RWPE2 (cell line): ENCODE measurements at regions not wholly inside any gene's neighbourhood (a gene's known extent, or its start where the extent isn't known, plus 50 kb on each side); places are given as distances from the start of the nearest gene placed in this dataset.

Experiments used
- ATAC-seq: fragments of 200-7000 bp; cut with Tn5 transposase; 3 replicates; pipeline ENCODE4 v1.9.1; 2021; ENCODE audit warnings: low read depth
- DNase-seq: peaks from one replicate; pipeline ENCODE4 v3.0.0-alpha.2; 2020; ENCODE audit warnings: low spot score
- H3K27ac ChIP-seq: fragments of 450-650 bp; 2 replicates; pipeline ENCODE4 v1.5.1; 2017; ENCODE audit warnings: mild to moderate bottlenecking; ENCODE audit not compliant: poor library complexity, severe bottlenecking
- H3K27me3 ChIP-seq: fragments of 250-450 bp; sonication (Bioruptor Pico); 2 replicates; pipeline ENCODE4 v1.5.1; 2021; ENCODE audit warnings: mild to moderate bottlenecking, moderate library complexity; ENCODE audit not compliant: insufficient read depth, poor library complexity, severe bottlenecking
- H3K36me3 ChIP-seq: fragments of 250-450 bp; sonication (Bioruptor Pico); 2 replicates; pipeline ENCODE4 v1.5.1; 2020; ENCODE audit warnings: low read depth, mild to moderate bottlenecking, moderate library complexity
- H3K4me1 ChIP-seq: fragments of 250-450 bp; sonication (Bioruptor Pico); 2 replicates; pipeline ENCODE4 v1.5.1; 2021; ENCODE audit warnings: mild to moderate bottlenecking, moderate library complexity; ENCODE audit not compliant: insufficient read depth, poor library complexity, severe bottlenecking
- H3K4me3 ChIP-seq: fragments of 250-450 bp; sonication (Bioruptor Pico); 2 replicates; pipeline ENCODE4 v1.5.1; 2021; ENCODE audit warnings: mild to moderate bottlenecking, moderate library complexity; ENCODE audit not compliant: severe bottlenecking
- H3K9me3 ChIP-seq: fragments of 250-450 bp; sonication (Bioruptor Pico); 2 replicates; pipeline ENCODE4 v1.5.1; 2021; ENCODE audit warnings: mild to moderate bottlenecking, moderate library complexity; ENCODE audit not compliant: severe bottlenecking
- TF ChIP-seq, protein P1 (sequence below): fragments of 450-650 bp; IDR thresholded peaks from one replicate; pipeline ENCODE4 v1.5.1; 2017; ENCODE audit warnings: mild to moderate bottlenecking, moderate library complexity; ENCODE audit not compliant: poor library complexity, severe bottlenecking

DNA sequence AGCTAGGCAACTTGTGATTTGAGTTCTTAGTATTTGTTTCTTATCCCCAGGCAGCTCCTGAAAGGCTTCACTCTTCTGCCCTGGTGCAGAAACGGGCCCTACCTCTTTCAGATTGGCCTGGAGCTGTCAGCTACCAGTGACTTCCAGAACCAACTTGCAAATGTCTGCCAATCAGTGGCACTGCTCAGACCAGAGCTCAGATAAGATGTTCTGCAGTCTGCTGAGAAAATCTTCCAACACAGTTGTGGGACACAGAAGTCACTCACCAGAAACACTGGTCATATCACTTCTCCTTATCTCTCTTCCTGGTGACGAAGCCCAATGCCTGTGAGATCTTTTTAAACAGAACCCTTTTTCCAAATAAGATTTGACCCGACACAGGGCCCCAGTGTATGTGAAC, 81.9 kb upstream of the DUSP5 start:
- TF ChIP-seq, protein P1, sequence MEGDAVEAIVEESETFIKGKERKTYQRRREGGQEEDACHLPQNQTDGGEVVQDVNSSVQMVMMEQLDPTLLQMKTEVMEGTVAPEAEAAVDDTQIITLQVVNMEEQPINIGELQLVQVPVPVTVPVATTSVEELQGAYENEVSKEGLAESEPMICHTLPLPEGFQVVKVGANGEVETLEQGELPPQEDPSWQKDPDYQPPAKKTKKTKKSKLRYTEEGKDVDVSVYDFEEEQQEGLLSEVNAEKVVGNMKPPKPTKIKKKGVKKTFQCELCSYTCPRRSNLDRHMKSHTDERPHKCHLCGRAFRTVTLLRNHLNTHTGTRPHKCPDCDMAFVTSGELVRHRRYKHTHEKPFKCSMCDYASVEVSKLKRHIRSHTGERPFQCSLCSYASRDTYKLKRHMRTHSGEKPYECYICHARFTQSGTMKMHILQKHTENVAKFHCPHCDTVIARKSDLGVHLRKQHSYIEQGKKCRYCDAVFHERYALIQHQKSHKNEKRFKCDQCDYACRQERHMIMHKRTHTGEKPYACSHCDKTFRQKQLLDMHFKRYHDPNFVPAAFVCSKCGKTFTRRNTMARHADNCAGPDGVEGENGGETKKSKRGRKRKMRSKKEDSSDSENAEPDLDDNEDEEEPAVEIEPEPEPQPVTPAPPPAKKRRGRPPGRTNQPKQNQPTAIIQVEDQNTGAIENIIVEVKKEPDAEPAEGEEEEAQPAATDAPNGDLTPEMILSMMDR: no peak
- no peak overlapping the region for H3K4me3 ChIP-seq
- peaks cover 63% of the 10 kb centered on the region for H3K4me1 ChIP-seq
- ATAC-seq: no peak
- H3K27ac ChIP-seq: peak overlapping the region; percentile 97
- DNase-seq: no peak
- no peaks in the 10 kb centered on the region for H3K9me3 ChIP-seq
- no peaks in the 10 kb centered on the region for H3K27me3 ChIP-seq
- no peaks in the 10 kb centered on the region for H3K36me3 ChIP-seq

DNA sequence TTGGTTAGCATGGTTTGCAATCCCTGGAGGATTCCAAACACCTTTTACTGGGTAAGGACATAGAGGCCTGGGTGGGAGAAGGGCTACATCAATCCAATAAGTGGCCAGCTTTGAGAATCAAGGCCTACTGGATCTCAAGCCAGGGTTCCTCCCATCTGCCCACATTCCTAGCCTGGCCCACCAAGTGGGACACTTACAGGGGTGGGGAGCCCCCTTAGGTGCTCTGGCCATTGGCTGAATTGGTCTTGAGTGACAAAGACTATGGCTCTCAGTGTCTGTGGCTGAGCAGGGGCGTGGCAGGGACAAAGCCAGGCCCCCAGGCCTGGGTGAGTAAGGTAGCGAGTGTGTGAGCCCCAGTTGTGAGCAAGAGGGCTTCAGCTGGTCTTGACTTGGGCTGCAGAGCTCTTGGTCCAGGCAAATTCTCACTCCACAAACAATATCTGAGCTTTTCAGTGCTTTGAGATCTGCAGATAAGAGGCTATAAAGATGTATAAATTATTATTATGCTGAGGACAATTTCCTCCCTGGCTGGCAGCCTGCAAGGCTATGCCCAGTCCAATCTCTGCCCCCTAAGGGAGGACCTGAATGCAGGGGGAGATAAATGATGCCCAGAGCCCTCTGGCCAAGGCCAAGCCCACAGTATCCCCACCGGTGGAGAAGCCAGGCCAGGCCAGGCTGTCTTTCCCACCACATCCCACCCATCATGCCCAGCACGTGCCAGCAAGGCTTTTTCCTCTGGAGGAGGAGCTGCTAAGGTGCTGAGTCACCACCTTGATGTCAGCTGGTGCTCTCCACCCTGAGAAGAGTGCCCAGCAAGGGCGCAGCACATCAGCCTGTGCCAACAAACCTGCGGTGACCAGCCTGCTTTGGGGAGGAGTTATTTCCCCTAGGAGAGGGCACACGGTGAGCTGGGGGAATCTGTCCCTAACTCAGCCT, 80.7 kb upstream of the DUSP5 start:
- H3K4me3 ChIP-seq: no peak overlapping the region
- no peaks in the 10 kb centered on the region for H3K36me3 ChIP-seq
- no peaks in the 10 kb centered on the region for H3K27me3 ChIP-seq
- peak; percentile 28; the same call in 1 of the 3 replicates for ATAC-seq
- no peak for DNase-seq
- peak overlapping the region; percentile 97 for H3K27ac ChIP-seq
- H3K4me1 ChIP-seq: peaks cover 51% of the 10 kb centered on the region
- no peaks in the 10 kb centered on the region for H3K9me3 ChIP-seq
- TF ChIP-seq, protein P1: no peak

DNA sequence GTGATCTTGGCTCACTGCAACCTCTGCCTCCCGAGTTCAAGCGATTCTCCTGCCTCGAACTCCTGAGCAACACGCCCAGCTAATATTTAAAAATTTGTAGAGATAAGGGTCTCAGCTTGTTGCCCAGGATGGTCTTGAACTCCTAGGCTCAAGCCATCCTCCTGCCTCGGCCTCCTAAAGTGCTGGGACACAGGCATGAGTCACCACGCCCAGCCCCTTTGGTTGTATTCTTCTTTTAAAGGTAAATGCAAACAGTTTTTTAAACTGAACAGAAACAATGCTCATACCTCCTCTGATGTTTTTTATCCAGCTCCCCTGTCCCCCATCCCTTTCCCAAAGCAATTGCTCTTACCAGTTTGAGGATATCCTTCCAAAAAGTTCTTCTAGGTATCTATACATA, 79.5 kb upstream of the DUSP5 start:
- Histone ChIP-seq H3K36me3 (no peaks in the 10 kb centered on the region), H3K4me1 (peaks cover 39% of the 10 kb centered on the region), H3K27me3 (no peaks in the 10 kb centered on the region), H3K4me3 (no peak overlapping the region), H3K9me3 (no peaks in the 10 kb centered on the region), H3K27ac (no peak overlapping the region)
- TF ChIP-seq, protein P1: no peak
- no peak for DNase-seq
- ATAC-seq: no peak

DNA sequence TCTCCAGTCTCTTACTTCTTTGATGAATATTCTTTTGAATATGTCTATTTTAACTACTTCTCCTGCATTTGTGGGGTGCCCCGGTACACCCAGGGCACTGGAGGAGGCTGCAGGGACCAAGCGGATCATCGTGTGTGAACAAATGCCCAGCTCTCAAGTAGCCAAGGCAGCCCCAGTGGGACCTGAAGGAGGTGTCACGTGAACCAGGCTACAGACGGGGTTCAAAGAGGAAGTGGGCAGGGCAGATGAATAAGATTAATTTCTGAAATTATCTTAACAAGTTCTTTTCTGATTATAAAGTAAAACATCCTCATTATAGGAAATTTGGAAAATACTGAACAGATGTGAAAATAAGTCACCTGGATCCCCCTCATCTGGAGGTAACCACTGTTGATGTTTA, 78.4 kb upstream of the DUSP5 start:
- Histone ChIP-seq H3K27ac (no peak overlapping the region), H3K4me3 (no peak overlapping the region), H3K36me3 (no peaks in the 10 kb centered on the region), H3K9me3 (no peaks in the 10 kb centered on the region), H3K4me1 (peaks cover 28% of the 10 kb centered on the region), H3K27me3 (no peaks in the 10 kb centered on the region)
- TF ChIP-seq, protein P1: no peak
- DNase-seq: no peak
- ATAC-seq: no peak
